Lung (tissue), 11 donors: ENCODE measurements at regions not wholly inside any gene's neighbourhood (a gene's known extent, or its start where the extent isn't known, plus 50 kb on each side); places are given as distances from the start of the nearest gene placed in this dataset.

ENCODE experiments used
- ATAC-seq: fragments of 200-7000 bp; cut with Tn5 transposase; one replicate; pipeline ENCODE4 v1.9.1; 2020; ENCODE audit warnings: moderate number of reproducible peaks; ENCODE audit not compliant: insufficient read depth, low FRiP score
- DNase-seq, 3 donors: peaks; one replicate each; pipeline ENCODE4 v3.0.0-alpha.2; 2013 to 2017
- H3K27ac ChIP-seq, 2 donors: one replicate each; pipeline ENCODE4 v1.5.1; 2013; ENCODE audit warnings: mild to moderate bottlenecking in 2 of 2, moderate library complexity in 2 of 2, control low read depth in 1 of 2, inconsistent platforms in 1 of 2, low read depth in 1 of 2, low read length in 1 of 2
- H3K27me3 ChIP-seq, 3 donors: one replicate each; pipeline ENCODE4 v1.5.1; 2013; ENCODE audit warnings: low read length in 2 of 3; ENCODE audit not compliant: control insufficient read depth in 3 of 3, insufficient read depth in 3 of 3
- H3K36me3 ChIP-seq, 4 donors: one replicate each; pipeline ENCODE4 v1.5.1; 2013; ENCODE audit warnings: low read length in 4 of 4, mild to moderate bottlenecking in 1 of 4, moderate library complexity in 1 of 4; ENCODE audit not compliant: control insufficient read depth in 4 of 4, insufficient read depth in 4 of 4
- H3K4me1 ChIP-seq, 5 donors: one replicate each; pipeline ENCODE4 v1.5.1; 2013; ENCODE audit warnings: low read length in 5 of 5, mild to moderate bottlenecking in 2 of 5, moderate library complexity in 1 of 5; ENCODE audit not compliant: control insufficient read depth in 5 of 5, insufficient read depth in 5 of 5
- H3K4me3 ChIP-seq: one replicate; pipeline ENCODE4 v1.5.1; 2013; ENCODE audit warnings: mild to moderate bottlenecking, control low read depth, moderate library complexity
- H3K9ac ChIP-seq, 2 donors: one replicate each; pipeline ENCODE4 v1.5.1; 2013; ENCODE audit warnings: low read length in 2 of 2, control low read depth in 1 of 2; ENCODE audit not compliant: insufficient read depth in 1 of 2
- H3K9me3 ChIP-seq, 4 donors: one replicate each; pipeline ENCODE4 v1.5.1; 2013; ENCODE audit warnings: low read length in 3 of 4, mild to moderate bottlenecking in 1 of 4, moderate library complexity in 1 of 4; ENCODE audit not compliant: control insufficient read depth in 4 of 4, insufficient read depth in 3 of 4
- CTCF ChIP-seq: IDR thresholded peaks from 2 replicates; pipeline ENCODE4 v1.5.1; 2012; ENCODE audit warnings: mild to moderate bottlenecking; ENCODE audit errors: control extremely low read depth, extremely low read depth
- whole genome bisulfite sequencing, 2 donors: extraction: QIAGEN DNeasy Blood & Tissue Kit; methylation state at CpG; one replicate each; pipeline ENCODE4 v1.1.7; 2013; 5-methylcytosine and 5-hydroxymethylcytosine counted together
- donor health status: control.
- donor health status: control.
- donor health status: Bipolar disorder and iron deficiency.
- donor health status: healthy.
- donor health status: DM: yes; HTN: yes; CAD: no.

- no peak overlapping the region for H3K27ac ChIP-seq
- WGBS, 2 donors = 80 to 89% methylated on average over 3 of the region's 3 CpGs
- no peak for ATAC-seq
Measured at GRCh38 chr1:82264802-82265201, 464.1 kb downstream of the ADGRL2 start.

GRCh38 chr1:82263396-82263795 is 462.7 kb downstream of the ADGRL2 start:
- WGBS, 2 donors = 83 to 95% methylated on average over 1 of the region's 1 CpG
- ATAC-seq = no peak
- no peak for TF ChIP-seq CTCF

More at GRCh38 chr1:82264802-82265201, 464.1 kb downstream of the ADGRL2 start:
- no peak overlapping the region for H3K9ac ChIP-seq
- peak; percentile 78 to 98 (median 97) for DNase-seq
- H3K4me1 ChIP-seq = peaks cover 0 to 26% (median 2%) of the 10 kb centered on the region in 5 donors
- no peaks in the 10 kb centered on the region for H3K27me3 ChIP-seq
- no peaks in the 10 kb centered on the region for H3K36me3 ChIP-seq
- H3K9me3 ChIP-seq = no peaks in the 10 kb centered on the region
- no peak overlapping the region for H3K4me3 ChIP-seq
- no peak for TF ChIP-seq CTCF

GRCh38 chr1:82260666-82261065 is 459.9 kb downstream of the ADGRL2 start:
- no peaks in the 10 kb centered on the region for H3K36me3 ChIP-seq
- ATAC-seq (no peak), DNase-seq (no peak)
- peaks cover 0 to 11% (median 4%) of the 10 kb centered on the region in 5 donors for H3K4me1 ChIP-seq
- no peak for TF ChIP-seq CTCF
- H3K9me3 ChIP-seq = no peaks in the 10 kb centered on the region
- H3K27ac ChIP-seq = no peak overlapping the region
- no peak overlapping the region for H3K9ac ChIP-seq
- no peaks in the 10 kb centered on the region for H3K27me3 ChIP-seq
- H3K4me3 ChIP-seq = no peak overlapping the region
- WGBS, 2 donors = 21 to 31% methylated on average over 1 of the region's 1 CpG

More at GRCh38 chr1:82263396-82263795, 462.7 kb downstream of the ADGRL2 start:
- DNase-seq = no peak
- H3K9me3 ChIP-seq = no peaks in the 10 kb centered on the region
- no peak overlapping the region for H3K27ac ChIP-seq
- H3K27me3 ChIP-seq = no peaks in the 10 kb centered on the region
- no peak overlapping the region for H3K9ac ChIP-seq
- no peak overlapping the region for H3K4me3 ChIP-seq
- H3K4me1 ChIP-seq = peaks cover 0 to 26% (median 4%) of the 10 kb centered on the region in 5 donors
- H3K36me3 ChIP-seq = no peaks in the 10 kb centered on the region

- WGBS, 2 donors = 58 to 63% methylated on average over 1 of the region's 1 CpG
- no peaks in the 10 kb centered on the region for H3K27me3 ChIP-seq
- H3K4me3 ChIP-seq = no peak overlapping the region
- no peak for DNase-seq
- H3K4me1 ChIP-seq = peaks cover 0 to 5% (median 4%) of the 10 kb centered on the region in 5 donors
- no peak overlapping the region for H3K27ac ChIP-seq
- no peak for ATAC-seq
- H3K9ac ChIP-seq = no peak overlapping the region
- TF ChIP-seq CTCF = no peak
- H3K9me3 ChIP-seq = no peaks in the 10 kb centered on the region
- H3K36me3 ChIP-seq = no peaks in the 10 kb centered on the region
Measured at GRCh38 chr1:82260051-82260450, 459.3 kb downstream of the ADGRL2 start.
